Neutrophil (primary cell): ENCODE measurements at regions not wholly inside any gene's neighbourhood (a gene's known extent, or its start where the extent isn't known, plus 50 kb on each side); places are given as distances from the start of the nearest gene placed in this dataset.
"Not testable (repeated sequence)": the region's sequence is repeated elsewhere in the genome, so short reads cannot be mapped to it uniquely, and the experiment has no call there.

ENCODE experiments used
- H3K27ac ChIP-seq: fragments of 200-600 bp; sonication (generic); 2 replicates; pipeline ENCODE4 v1.5.1; 2016; ENCODE audit warnings: mild to moderate bottlenecking, moderate library complexity
- H3K27me3 ChIP-seq: fragments of 200-600 bp; sonication (generic); 2 replicates; pipeline ENCODE4 v1.6.0; 2016; ENCODE audit warnings: mild to moderate bottlenecking
- H3K36me3 ChIP-seq: fragments of 200-600 bp; sonication (generic); 2 replicates; pipeline ENCODE4 v1.5.1; 2017
- H3K4me1 ChIP-seq, 2 experiments: fragments of 200-600 bp in 1 of 2; sonication (generic) in 1 of 2; 1 replicate in 1 of 2; 2 replicates in 1 of 2; pipeline versions ENCODE4 v1.5.1 to v1.6.1; 2013 to 2016; ENCODE audit warnings: low read depth in 1 of 2, low read length in 1 of 2, mild to moderate bottlenecking in 1 of 2, moderate library complexity in 1 of 2; ENCODE audit not compliant: control insufficient read depth in 1 of 2, insufficient read depth in 1 of 2
- H3K4me3 ChIP-seq, 2 experiments: fragments of 200-600 bp in 1 of 2; sonication (generic) in 1 of 2; 1 replicate in 1 of 2; 2 replicates in 1 of 2; pipeline ENCODE4 v1.5.1; 2013 to 2016; ENCODE audit warnings: low read depth in 1 of 2, low read length in 1 of 2, mild to moderate bottlenecking in 1 of 2, moderate library complexity in 1 of 2
- H3K9me3 ChIP-seq: fragments of 200-600 bp; sonication (generic); 2 replicates; pipeline ENCODE4 v1.5.1; 2016
- TF ChIP-seq, protein P1 (sequence below): fragments of 200-600 bp; sonication (generic); IDR thresholded peaks from 2 replicates; pipeline ENCODE4 v1.5.1; 2016; ENCODE audit warnings: antibody characterized with exemption

GRCh38 chr2:58475756-58476155, 234.6 kb upstream of the FANCL start:
- no peaks in the 10 kb centered on the region for H3K36me3 ChIP-seq
- TF ChIP-seq, protein P1, sequence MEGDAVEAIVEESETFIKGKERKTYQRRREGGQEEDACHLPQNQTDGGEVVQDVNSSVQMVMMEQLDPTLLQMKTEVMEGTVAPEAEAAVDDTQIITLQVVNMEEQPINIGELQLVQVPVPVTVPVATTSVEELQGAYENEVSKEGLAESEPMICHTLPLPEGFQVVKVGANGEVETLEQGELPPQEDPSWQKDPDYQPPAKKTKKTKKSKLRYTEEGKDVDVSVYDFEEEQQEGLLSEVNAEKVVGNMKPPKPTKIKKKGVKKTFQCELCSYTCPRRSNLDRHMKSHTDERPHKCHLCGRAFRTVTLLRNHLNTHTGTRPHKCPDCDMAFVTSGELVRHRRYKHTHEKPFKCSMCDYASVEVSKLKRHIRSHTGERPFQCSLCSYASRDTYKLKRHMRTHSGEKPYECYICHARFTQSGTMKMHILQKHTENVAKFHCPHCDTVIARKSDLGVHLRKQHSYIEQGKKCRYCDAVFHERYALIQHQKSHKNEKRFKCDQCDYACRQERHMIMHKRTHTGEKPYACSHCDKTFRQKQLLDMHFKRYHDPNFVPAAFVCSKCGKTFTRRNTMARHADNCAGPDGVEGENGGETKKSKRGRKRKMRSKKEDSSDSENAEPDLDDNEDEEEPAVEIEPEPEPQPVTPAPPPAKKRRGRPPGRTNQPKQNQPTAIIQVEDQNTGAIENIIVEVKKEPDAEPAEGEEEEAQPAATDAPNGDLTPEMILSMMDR = no peak
- no peaks in the 10 kb centered on the region for H3K27me3 ChIP-seq
- H3K4me3 ChIP-seq = no peak overlapping the region
- H3K4me1 ChIP-seq = no peaks in the 10 kb centered on the region
- H3K9me3 ChIP-seq = no peaks in the 10 kb centered on the region
- H3K27ac ChIP-seq = no peak overlapping the region

DNA sequence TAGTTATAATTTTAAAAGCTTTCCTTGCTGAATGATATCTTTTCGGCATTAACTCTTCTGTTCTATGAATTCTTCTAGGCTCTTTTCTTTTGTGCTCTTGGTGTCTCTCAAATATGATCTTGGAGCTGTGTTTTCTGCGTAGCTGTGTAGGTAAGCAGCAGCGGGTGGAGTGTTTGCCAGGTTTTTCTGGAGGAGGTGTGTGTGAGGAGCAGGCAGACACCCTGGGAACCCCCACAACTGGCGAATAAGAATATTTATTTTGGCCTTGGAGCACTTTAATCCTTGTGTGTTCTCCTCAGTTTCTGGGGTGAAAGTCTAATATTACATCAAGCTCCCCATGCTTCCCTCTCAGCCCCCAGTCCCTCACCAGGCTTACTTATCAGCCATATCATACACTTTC, 232.0 kb upstream of the FANCL start:
- H3K9me3 ChIP-seq = no peaks in the 10 kb centered on the region
- H3K27me3 ChIP-seq = no peaks in the 10 kb centered on the region
- no peak overlapping the region for H3K4me3 ChIP-seq
- H3K36me3 ChIP-seq = no peaks in the 10 kb centered on the region
- H3K27ac ChIP-seq = no peak overlapping the region
- TF ChIP-seq, protein P1 = no peak
- no peaks in the 10 kb centered on the region for H3K4me1 ChIP-seq

DNA sequence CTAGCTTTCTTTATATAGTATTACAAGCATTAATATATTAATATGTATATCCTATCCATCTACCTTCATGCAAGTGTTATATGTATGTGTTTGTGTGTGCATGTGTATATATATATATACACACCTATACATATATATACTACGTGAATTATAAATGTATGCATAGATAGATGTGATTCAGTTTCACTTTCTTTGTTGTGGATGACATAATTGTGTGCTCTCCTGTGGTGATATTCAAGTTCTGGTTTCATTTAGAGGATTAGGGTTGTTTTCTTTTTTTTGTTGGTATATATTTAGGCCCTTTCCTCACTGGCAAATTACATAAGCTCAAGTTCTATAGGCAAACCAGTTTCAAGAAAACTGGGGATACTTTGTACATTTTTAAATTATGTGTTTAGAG, 225.7 kb upstream of the FANCL start:
- no peaks in the 10 kb centered on the region for H3K36me3 ChIP-seq
- no peaks in the 10 kb centered on the region for H3K4me1 ChIP-seq
- no peak overlapping the region for H3K4me3 ChIP-seq
- H3K27me3 ChIP-seq = no peaks in the 10 kb centered on the region
- H3K27ac ChIP-seq = no peak overlapping the region
- no peaks in the 10 kb centered on the region for H3K9me3 ChIP-seq
- TF ChIP-seq, protein P1 = no peak

- not testable (repeated sequence) for H3K4me3 ChIP-seq, H3K9me3 ChIP-seq, H3K27ac ChIP-seq, H3K27me3 ChIP-seq, H3K36me3 ChIP-seq, H3K4me1 ChIP-seq
Observed at GRCh38 chr2:58466021-58466420, 224.9 kb upstream of the FANCL start.

DNA sequence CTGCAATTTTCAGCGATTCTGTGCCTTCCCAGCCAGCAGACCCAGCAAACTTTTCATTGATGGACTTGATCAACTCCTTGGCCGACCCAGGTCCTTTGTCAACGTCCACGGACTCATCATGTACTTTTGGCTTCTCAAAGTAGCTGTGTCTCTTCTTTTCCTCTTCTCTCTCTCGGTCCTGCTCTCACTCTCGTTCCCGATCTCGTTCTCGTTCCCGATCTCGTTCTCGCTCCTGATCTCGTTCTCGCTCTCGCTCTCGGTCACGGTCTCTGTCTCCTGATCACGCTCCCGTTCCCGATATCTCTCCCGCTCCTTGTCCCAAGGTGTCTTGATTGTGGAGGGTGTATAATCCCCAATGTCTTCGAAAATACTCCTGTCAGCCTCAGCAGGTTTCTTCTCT, 219.5 kb upstream of the FANCL start:
- TF ChIP-seq, protein P1 = no peak
- no peaks in the 10 kb centered on the region for H3K27me3 ChIP-seq
- no peaks in the 10 kb centered on the region for H3K4me1 ChIP-seq
- no peak overlapping the region for H3K27ac ChIP-seq
- H3K4me3 ChIP-seq = no peak overlapping the region
- no peaks in the 10 kb centered on the region for H3K36me3 ChIP-seq
- H3K9me3 ChIP-seq = no peaks in the 10 kb centered on the region

GRCh38 chr2:58449286-58450010, 208.3 kb upstream of the FANCL start:
- H3K27me3 ChIP-seq = no peaks in the 10 kb centered on the region
- H3K4me3 ChIP-seq = no peak overlapping the region
- no peaks in the 10 kb centered on the region for H3K4me1 ChIP-seq
- no peak overlapping the region for H3K27ac ChIP-seq
- H3K9me3 ChIP-seq = no peaks in the 10 kb centered on the region
- no peaks in the 10 kb centered on the region for H3K36me3 ChIP-seq
- TF ChIP-seq, protein P1 = no peak
